ENCODE measurements at regions not wholly inside any gene's neighbourhood (a gene's known extent, or its start where the extent isn't known, plus 50 kb on each side); places are given as distances from the start of the nearest gene placed in this dataset.
A peak's percentile ranks its signal among the peaks of the same experiment; 100 is the strongest.
"Not testable (repeated sequence)": the region's sequence is repeated elsewhere in the genome, so short reads cannot be mapped to it uniquely, and the experiment has no call there.

DNA sequence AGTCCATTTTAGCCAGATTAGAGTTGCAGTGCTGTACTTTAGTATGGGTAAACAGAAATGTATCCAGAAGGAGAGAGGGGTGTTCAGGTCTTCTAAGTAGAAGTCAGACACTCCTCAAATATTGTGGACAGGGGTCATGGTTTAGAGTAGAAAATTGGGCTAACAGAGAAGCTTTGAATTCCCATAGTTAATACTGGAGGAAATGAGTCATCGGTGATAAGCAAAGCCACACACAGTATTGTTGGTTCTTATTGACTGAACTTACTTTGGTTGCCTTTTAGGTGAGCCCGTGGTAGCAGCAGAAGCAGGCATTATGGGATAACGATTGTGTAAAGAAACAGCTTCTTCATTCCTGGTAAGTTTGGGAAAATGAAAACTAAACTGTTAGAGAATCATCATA is 66.7 kb upstream of the ERV3-1 start:
- ATAC-seq; H3K4me3 ChIP-seq (ENCODE audit: low read length); H3K9me3 ChIP-seq (ENCODE audit: control insufficient read depth in 2 of 3, low read length in 3 of 3); H3K36me3 ChIP-seq (ENCODE audit: control insufficient read depth in 2 of 3, insufficient read depth in 3 of 3, low read length in 3 of 3); H3K27me3 ChIP-seq (ENCODE audit: control insufficient read depth in 2 of 2, insufficient read depth in 2 of 2, low read length in 2 of 2); POLR2A ChIA-PET; H3K27ac ChIP-seq (ENCODE audit: low read depth, low read length); H3K4me1 Mint-ChIP-seq; H3K4me3 Mint-ChIP-seq; H3K27ac Mint-ChIP-seq; intact Hi-C loops (cut with micrococcal nuclease); CTCF ChIA-PET; H3K4me1 ChIP-seq (ENCODE audit: control insufficient read depth in 2 of 2, insufficient read depth in 2 of 2, low read length in 2 of 2); H3K27me3 Mint-ChIP-seq; DNase-seq: not testable (repeated sequence)
- H3K9me3 Mint-ChIP-seq = peaks cover 0 to 20% (median 1%) of the 10 kb centered on the region in 11 donors
- peaks cover 0 to 34% (median 19%) of the 10 kb centered on the region in 5 donors for H3K36me3 Mint-ChIP-seq

GRCh38 chr7:65071854-65072431 is 65.5 kb upstream of the ERV3-1 start:
- H3K27ac ChIP-seq (ENCODE audit: low read depth, low read length); intact Hi-C loops (cut with micrococcal nuclease); H3K36me3 ChIP-seq (ENCODE audit: control insufficient read depth in 2 of 3, insufficient read depth in 3 of 3, low read length in 3 of 3); H3K27me3 Mint-ChIP-seq; H3K27me3 ChIP-seq (ENCODE audit: control insufficient read depth in 2 of 2, insufficient read depth in 2 of 2, low read length in 2 of 2); DNase-seq; POLR2A ChIA-PET; H3K4me3 Mint-ChIP-seq; H3K4me1 ChIP-seq (ENCODE audit: control insufficient read depth in 2 of 2, insufficient read depth in 2 of 2, low read length in 2 of 2); ATAC-seq; H3K9me3 ChIP-seq (ENCODE audit: control insufficient read depth in 2 of 3, low read length in 3 of 3); CTCF ChIA-PET; H3K27ac Mint-ChIP-seq; H3K4me1 Mint-ChIP-seq; H3K4me3 ChIP-seq (ENCODE audit: low read length): not testable (repeated sequence)
- Mint-ChIP-seq H3K36me3 (peaks cover 0 to 27% (median 19%) of the 10 kb centered on the region in 5 donors), H3K9me3 (peaks cover 0 to 15% (median 0%) of the 10 kb centered on the region in 11 donors)

DNA sequence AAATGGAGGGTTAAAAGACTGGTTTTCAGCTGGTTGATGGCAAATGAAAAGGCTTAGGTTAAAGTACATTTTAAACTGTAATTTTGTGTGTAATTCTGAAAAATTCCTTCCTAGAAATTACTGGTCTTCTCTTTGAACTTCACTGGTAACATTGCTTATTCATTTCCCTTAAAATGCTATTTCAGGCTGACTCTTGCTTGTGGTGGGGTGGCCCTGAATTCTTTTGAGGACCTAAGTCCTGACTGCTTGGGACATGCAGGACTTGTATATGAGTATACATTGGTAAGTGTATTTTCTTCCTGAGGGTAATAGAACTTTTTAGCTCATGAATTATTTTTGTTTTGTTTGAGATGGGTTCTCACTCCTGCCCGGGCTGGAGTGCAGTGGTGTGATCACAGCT is 63.0 kb upstream of the ERV3-1 start:
- CTCF ChIA-PET; H3K27me3 Mint-ChIP-seq; H3K4me3 Mint-ChIP-seq; intact Hi-C loops (cut with micrococcal nuclease); H3K4me3 ChIP-seq (ENCODE audit: low read length); POLR2A ChIA-PET; H3K4me1 ChIP-seq (ENCODE audit: control insufficient read depth in 2 of 2, insufficient read depth in 2 of 2, low read length in 2 of 2); H3K36me3 ChIP-seq (ENCODE audit: control insufficient read depth in 2 of 3, insufficient read depth in 3 of 3, low read length in 3 of 3); H3K27me3 ChIP-seq (ENCODE audit: control insufficient read depth in 2 of 2, insufficient read depth in 2 of 2, low read length in 2 of 2); DNase-seq; H3K9me3 ChIP-seq (ENCODE audit: control insufficient read depth in 2 of 3, low read length in 3 of 3); ATAC-seq; H3K27ac ChIP-seq (ENCODE audit: low read depth, low read length); H3K4me1 Mint-ChIP-seq: not testable (repeated sequence)
- Mint-ChIP-seq H3K36me3 (peaks cover 0 to 33% (median 22%) of the 10 kb centered on the region in 5 donors), H3K27ac (peak overlapping the region in 1 of 9 donors; percentile 75), H3K9me3 (peaks cover 0 to 10% (median 0%) of the 10 kb centered on the region in 11 donors)

DNA sequence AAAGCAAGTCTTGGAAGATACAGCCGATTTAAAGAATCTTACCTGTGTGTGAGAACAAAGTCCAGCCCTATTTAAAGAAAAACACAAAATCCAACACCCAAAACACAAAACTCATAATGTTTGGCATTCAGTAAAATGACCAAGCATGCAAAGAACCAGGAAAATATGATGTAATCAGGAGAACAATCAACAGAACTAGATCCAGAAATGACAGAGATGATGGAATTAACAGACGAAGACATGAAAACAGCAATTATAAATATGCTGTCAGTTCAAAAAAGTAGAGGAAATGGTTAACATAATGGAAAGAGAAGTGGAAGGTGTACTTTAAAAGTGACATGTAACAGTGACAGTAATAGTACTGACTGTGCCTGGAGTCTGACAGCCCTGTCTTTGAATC is 56.1 kb upstream of the ERV3-1 start:
- POLR2A ChIA-PET; CTCF ChIA-PET; H3K27ac ChIP-seq (ENCODE audit: low read depth, low read length): not testable (repeated sequence)

DNA sequence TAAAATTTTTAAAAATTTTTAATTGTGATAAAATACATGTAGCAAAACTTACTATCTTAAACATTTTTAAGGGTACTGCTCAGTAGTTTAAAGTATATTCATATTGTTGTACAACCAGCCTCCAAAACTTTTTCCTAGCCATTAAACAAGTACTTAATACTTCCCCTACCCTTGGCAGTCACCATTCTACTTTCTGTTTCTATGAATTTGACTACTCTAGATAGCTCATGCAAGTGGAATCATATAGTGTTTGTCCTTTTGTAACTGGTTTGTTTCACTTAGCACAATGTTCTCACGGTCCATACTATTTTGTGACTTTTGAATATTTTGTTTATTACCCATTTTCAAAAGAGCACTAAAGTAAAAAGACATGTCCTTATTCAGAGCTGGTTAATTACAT is 52.8 kb upstream of the ERV3-1 start:
- H3K4me3 ChIP-seq (ENCODE audit: low read length); H3K9me3 Mint-ChIP-seq; DNase-seq; intact Hi-C loops (cut with micrococcal nuclease); ATAC-seq; H3K27me3 Mint-ChIP-seq; H3K9me3 ChIP-seq (ENCODE audit: control insufficient read depth in 2 of 3, low read length in 3 of 3); H3K4me3 Mint-ChIP-seq; CTCF ChIA-PET; H3K4me1 ChIP-seq (ENCODE audit: control insufficient read depth in 2 of 2, insufficient read depth in 2 of 2, low read length in 2 of 2); H3K27ac Mint-ChIP-seq; H3K27me3 ChIP-seq (ENCODE audit: control insufficient read depth in 2 of 2, insufficient read depth in 2 of 2, low read length in 2 of 2); H3K36me3 ChIP-seq (ENCODE audit: control insufficient read depth in 2 of 3, insufficient read depth in 3 of 3, low read length in 3 of 3); H3K27ac ChIP-seq (ENCODE audit: low read depth, low read length): not testable (repeated sequence)
- peaks cover 0 to 22% (median 12%) of the 10 kb centered on the region in 7 donors for H3K4me1 Mint-ChIP-seq
- POLR2A ChIA-PET = interaction anchor here (1.2 kb wide), 1 partner anchor 53 kb away, joined by 3 read pairs; the partner anchor contains the start of gene ERV3-1
- peaks cover 4 to 37% (median 26%) of the 10 kb centered on the region in 5 donors for H3K36me3 Mint-ChIP-seq

More for the DNA sequence above, 56.1 kb upstream of the ERV3-1 start:
- H3K9me3 Mint-ChIP-seq; H3K27me3 ChIP-seq (ENCODE audit: control insufficient read depth in 2 of 2, insufficient read depth in 2 of 2, low read length in 2 of 2); H3K4me3 ChIP-seq (ENCODE audit: low read length); H3K4me1 ChIP-seq (ENCODE audit: control insufficient read depth in 2 of 2, insufficient read depth in 2 of 2, low read length in 2 of 2); H3K4me3 Mint-ChIP-seq; H3K27me3 Mint-ChIP-seq; H3K9me3 ChIP-seq (ENCODE audit: control insufficient read depth in 2 of 3, low read length in 3 of 3); DNase-seq; H3K27ac Mint-ChIP-seq; H3K36me3 ChIP-seq (ENCODE audit: control insufficient read depth in 2 of 3, insufficient read depth in 3 of 3, low read length in 3 of 3); intact Hi-C loops (cut with micrococcal nuclease); ATAC-seq: not testable (repeated sequence)
- H3K36me3 Mint-ChIP-seq = peaks cover 0 to 33% (median 19%) of the 10 kb centered on the region in 5 donors
- peaks cover 0 to 18% (median 9%) of the 10 kb centered on the region in 7 donors for H3K4me1 Mint-ChIP-seq

Data from naive thymus-derived CD4-positive, alpha-beta T cell (primary cell).